ENCODE measurements at regions not wholly inside any gene's neighbourhood (a gene's known extent, or its start where the extent isn't known, plus 50 kb on each side); places are given as distances from the start of the nearest gene placed in this dataset.

- no peak for TF ChIP-seq FOS (IDR thresholded peaks at IDR 0.05; ENCODE audit: borderline replicate concordance, extremely low read depth, insufficient read length)
- no peak for TF ChIP-seq ZSCAN29 (IDR thresholded peaks at IDR 0.05)
- no peak for TF ChIP-seq POLR2A (IDR thresholded peaks at IDR 0.05; ENCODE audit: low read depth, low read length)
- no peak for TF ChIP-seq CTCF (IDR thresholded peaks at IDR 0.05 in 2 of 3, conservative IDR thresholded peaks at IDR 0.05 in 1 of 3; ENCODE audit: control insufficient read depth in 2 of 3, extremely low read depth in 1 of 3, insufficient read depth in 1 of 3, low read depth in 3 of 3, low read length in 3 of 3)
- no peak for TF ChIP-seq ATF2 (IDR thresholded peaks at IDR 0.05; ENCODE audit: low read length)
- no peak for TF ChIP-seq ATF3 (IDR thresholded peaks at IDR 0.05; ENCODE audit: borderline replicate concordance, extremely low read depth, low read depth, low read length)
- no peak for TF ChIP-seq BHLHE40 (IDR thresholded peaks at IDR 0.05; ENCODE audit: borderline replicate concordance in 1 of 2, low read depth in 2 of 2, low read length in 1 of 2)
- TF ChIP-seq POLR2AphosphoS5 (IDR thresholded peaks at IDR 0.05; ENCODE audit: low read length): no peak
- no peak for TF ChIP-seq YBX1 (IDR thresholded peaks at IDR 0.05)
Observed at GRCh38 chr5:91434348-91434747, 51.2 kb upstream of the ARRDC3 start.

Measured in GM12878 (cell line).